Esophagus squamous epithelium (tissue), 4 donors: ENCODE measurements at regions not wholly inside any gene's neighbourhood (a gene's known extent, or its start where the extent isn't known, plus 50 kb on each side); places are given as distances from the start of the nearest gene placed in this dataset.
"Not testable (repeated sequence)": the region's sequence is repeated elsewhere in the genome, so short reads cannot be mapped to it uniquely, and the experiment has no call there.

Experiments
- CTCF ChIP-seq, 6 experiments: fragments of 450-650 bp in 4 of 6; fragments of 200-600 bp in 2 of 6; sonication (generic) in 2 of 6; IDR thresholded peaks; one replicate each; pipeline ENCODE4 v1.5.1; 2016 to 2019; ENCODE audit warnings: antibody characterized with exemption in 6 of 6, mild to moderate bottlenecking in 4 of 6, moderate library complexity in 4 of 6
- POLR2A ChIP-seq, 4 donors: fragments of 450-650 bp; IDR thresholded peaks; one replicate each; pipeline ENCODE4 v1.6.1; 2017; ENCODE audit warnings: antibody characterized with exemption in 4 of 4, mild to moderate bottlenecking in 4 of 4, moderate library complexity in 3 of 4

GRCh38 chr11:3520905-3521304 lies 120.9 kb downstream of the ART5 start:
- TF ChIP-seq CTCF, POLR2A (IDR thresholded peaks at IDR 0.05): not testable (repeated sequence)
